A673 (cell line): ENCODE measurements at regions not wholly inside any gene's neighbourhood (a gene's known extent, or its start where the extent isn't known, plus 50 kb on each side); places are given as distances from the start of the nearest gene placed in this dataset.

ENCODE experiments used
- EZH2 ChIP-seq: fragments of 200-600 bp; sonication (generic); IDR thresholded peaks from 2 replicates; pipeline ENCODE4 v1.6.1; 2017; ENCODE audit warnings: borderline replicate concordance, low read depth, mild to moderate bottlenecking, mixed read lengths, antibody characterized with exemption, low read length; ENCODE audit not compliant: poor library complexity, severe bottlenecking
- TF ChIP-seq, protein P1 (sequence below): fragments of 300-800, 200-600 bp; sonication (generic); conservative IDR thresholded peaks from 2 replicates; pipeline ENCODE4 v1.5.1; 2017; ENCODE audit warnings: low read depth, mild to moderate bottlenecking, antibody characterized with exemption, low read length, moderate library complexity, mixed read lengths

GRCh38 chr5:3278643-3279042 lies 317.0 kb upstream of the IRX1 start:
- TF ChIP-seq, protein P1, sequence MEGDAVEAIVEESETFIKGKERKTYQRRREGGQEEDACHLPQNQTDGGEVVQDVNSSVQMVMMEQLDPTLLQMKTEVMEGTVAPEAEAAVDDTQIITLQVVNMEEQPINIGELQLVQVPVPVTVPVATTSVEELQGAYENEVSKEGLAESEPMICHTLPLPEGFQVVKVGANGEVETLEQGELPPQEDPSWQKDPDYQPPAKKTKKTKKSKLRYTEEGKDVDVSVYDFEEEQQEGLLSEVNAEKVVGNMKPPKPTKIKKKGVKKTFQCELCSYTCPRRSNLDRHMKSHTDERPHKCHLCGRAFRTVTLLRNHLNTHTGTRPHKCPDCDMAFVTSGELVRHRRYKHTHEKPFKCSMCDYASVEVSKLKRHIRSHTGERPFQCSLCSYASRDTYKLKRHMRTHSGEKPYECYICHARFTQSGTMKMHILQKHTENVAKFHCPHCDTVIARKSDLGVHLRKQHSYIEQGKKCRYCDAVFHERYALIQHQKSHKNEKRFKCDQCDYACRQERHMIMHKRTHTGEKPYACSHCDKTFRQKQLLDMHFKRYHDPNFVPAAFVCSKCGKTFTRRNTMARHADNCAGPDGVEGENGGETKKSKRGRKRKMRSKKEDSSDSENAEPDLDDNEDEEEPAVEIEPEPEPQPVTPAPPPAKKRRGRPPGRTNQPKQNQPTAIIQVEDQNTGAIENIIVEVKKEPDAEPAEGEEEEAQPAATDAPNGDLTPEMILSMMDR: no peak
- no peak for TF ChIP-seq EZH2
